ENCODE measurements at regions not wholly inside any gene's neighbourhood (a gene's known extent, or its start where the extent isn't known, plus 50 kb on each side); places are given as distances from the start of the nearest gene placed in this dataset.

DNA sequence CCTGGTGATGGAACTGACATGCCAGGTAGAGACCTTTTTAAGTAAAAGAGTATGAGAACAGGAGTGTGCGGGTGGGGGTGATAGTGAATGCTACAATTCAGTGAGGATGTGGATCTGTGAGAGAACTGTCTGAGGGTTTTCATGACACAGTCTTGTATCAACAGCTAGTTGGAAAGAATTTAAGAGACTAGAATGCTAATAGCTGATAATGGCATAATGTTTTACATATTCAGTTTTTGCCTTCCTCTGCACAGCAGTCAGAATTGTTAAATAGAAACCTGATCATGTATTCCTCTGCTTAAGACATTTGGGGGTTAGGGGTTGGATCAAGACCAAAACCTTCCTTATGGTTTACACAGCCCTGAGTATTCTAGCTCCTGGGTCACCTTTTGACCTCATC is 152.8 kb upstream of the ZRANB2 start:
- Histone ChIP-seq H3K27ac (ENCODE audit: low read length) (no peak overlapping the region), H3K4me3 (ENCODE audit: low read length) (no peak overlapping the region), H3F3A (ENCODE audit: low read length, unreplicated experiment) (no peaks in the 10 kb centered on the region), H3K4me2 (ENCODE audit: low read length) (no peak overlapping the region), H3K79me2 (ENCODE audit: low read length) (no peaks in the 10 kb centered on the region), H3K9ac (ENCODE audit: low read length) (no peak overlapping the region), H3K4me1 (ENCODE audit: insufficient read depth, low read length) (no peaks in the 10 kb centered on the region), H3K9me2 (replicated peaks; ENCODE audit: low read length) (no peaks in the 10 kb centered on the region), H3K9me3 (ENCODE audit: low read length) (no peaks in the 10 kb centered on the region), H3K27me3 (ENCODE audit: low read length) (peaks cover 4% of the 10 kb centered on the region; the same call in 1 of the 2 replicates), H4K20me1 (ENCODE audit: low read length) (no peaks in the 10 kb centered on the region), H2AFZ (ENCODE audit: low read length) (no peak overlapping the region), H3K36me3 (ENCODE audit: low read depth, low read length) (no peaks in the 10 kb centered on the region)
- ChIA-PET POLR2A (ENCODE audit: unreplicated experiment) (no interaction called here), CTCF (no interaction called here)
- no TSS peak for BruUV-seq (replicated peaks)
- TF ChIP-seq EZH2phosphoT487 (IDR thresholded peaks at IDR 0.05; ENCODE audit: borderline replicate concordance, low read length): no peak
- TF ChIP-seq, protein P1, sequence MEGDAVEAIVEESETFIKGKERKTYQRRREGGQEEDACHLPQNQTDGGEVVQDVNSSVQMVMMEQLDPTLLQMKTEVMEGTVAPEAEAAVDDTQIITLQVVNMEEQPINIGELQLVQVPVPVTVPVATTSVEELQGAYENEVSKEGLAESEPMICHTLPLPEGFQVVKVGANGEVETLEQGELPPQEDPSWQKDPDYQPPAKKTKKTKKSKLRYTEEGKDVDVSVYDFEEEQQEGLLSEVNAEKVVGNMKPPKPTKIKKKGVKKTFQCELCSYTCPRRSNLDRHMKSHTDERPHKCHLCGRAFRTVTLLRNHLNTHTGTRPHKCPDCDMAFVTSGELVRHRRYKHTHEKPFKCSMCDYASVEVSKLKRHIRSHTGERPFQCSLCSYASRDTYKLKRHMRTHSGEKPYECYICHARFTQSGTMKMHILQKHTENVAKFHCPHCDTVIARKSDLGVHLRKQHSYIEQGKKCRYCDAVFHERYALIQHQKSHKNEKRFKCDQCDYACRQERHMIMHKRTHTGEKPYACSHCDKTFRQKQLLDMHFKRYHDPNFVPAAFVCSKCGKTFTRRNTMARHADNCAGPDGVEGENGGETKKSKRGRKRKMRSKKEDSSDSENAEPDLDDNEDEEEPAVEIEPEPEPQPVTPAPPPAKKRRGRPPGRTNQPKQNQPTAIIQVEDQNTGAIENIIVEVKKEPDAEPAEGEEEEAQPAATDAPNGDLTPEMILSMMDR (conservative IDR thresholded peaks at IDR 0.05; ENCODE audit: low read depth, low read length): no peak
- no peak for TF ChIP-seq EZH2 (IDR thresholded peaks at IDR 0.05; ENCODE audit: low read length, unreplicated experiment)
- intact Hi-C loops (cut with micrococcal nuclease): no loop called here
- DNase-seq (no peak), ATAC-seq (no peak)

DNA sequence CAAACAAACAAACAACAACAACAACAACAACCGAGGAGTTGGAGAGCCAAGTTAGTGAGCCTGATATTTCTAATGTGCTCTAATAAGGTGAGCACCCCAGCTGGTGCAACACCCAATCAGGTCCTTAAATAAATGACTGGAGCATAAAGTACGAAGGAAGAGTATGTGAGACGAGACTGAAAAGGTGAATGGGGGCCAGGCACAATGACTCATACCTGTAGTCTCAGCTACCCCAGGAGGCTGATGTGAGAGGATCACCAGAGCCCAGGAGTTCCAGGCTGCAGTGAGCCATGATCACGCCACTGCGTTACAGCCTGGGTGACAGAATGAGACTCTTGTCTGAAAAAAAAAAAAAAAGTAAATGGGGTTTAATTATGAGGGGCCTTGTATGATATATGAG is 152.0 kb upstream of the ZRANB2 start:
- Histone ChIP-seq H3K4me2 (ENCODE audit: low read length) (no peak overlapping the region), H3K4me1 (ENCODE audit: insufficient read depth, low read length) (no peaks in the 10 kb centered on the region), H3K9me3 (ENCODE audit: low read length) (no peaks in the 10 kb centered on the region), H3K4me3 (ENCODE audit: low read length) (no peak overlapping the region), H4K20me1 (ENCODE audit: low read length) (no peaks in the 10 kb centered on the region), H3K9me2 (replicated peaks; ENCODE audit: low read length) (no peaks in the 10 kb centered on the region), H3K9ac (ENCODE audit: low read length) (no peak overlapping the region), H3K27ac (ENCODE audit: low read length) (no peak overlapping the region), H2AFZ (ENCODE audit: low read length) (no peak overlapping the region), H3K36me3 (ENCODE audit: low read depth, low read length) (no peaks in the 10 kb centered on the region), H3F3A (ENCODE audit: low read length, unreplicated experiment) (no peaks in the 10 kb centered on the region), H3K27me3 (ENCODE audit: low read length) (peaks cover 4% of the 10 kb centered on the region; the same call in 1 of the 2 replicates), H3K79me2 (ENCODE audit: low read length) (no peaks in the 10 kb centered on the region)
- TF ChIP-seq, protein P1 (conservative IDR thresholded peaks at IDR 0.05; ENCODE audit: low read depth, low read length): no peak
- TF ChIP-seq EZH2 (IDR thresholded peaks at IDR 0.05; ENCODE audit: low read length, unreplicated experiment) (no peak), EZH2phosphoT487 (IDR thresholded peaks at IDR 0.05; ENCODE audit: borderline replicate concordance, low read length) (no peak)
- BruUV-seq (replicated peaks): no TSS peak
- no peak for ATAC-seq
- intact Hi-C loops (cut with micrococcal nuclease): no loop called here
- ChIA-PET CTCF (no interaction called here), POLR2A (ENCODE audit: unreplicated experiment) (no interaction called here)
- no peak for DNase-seq

DNA sequence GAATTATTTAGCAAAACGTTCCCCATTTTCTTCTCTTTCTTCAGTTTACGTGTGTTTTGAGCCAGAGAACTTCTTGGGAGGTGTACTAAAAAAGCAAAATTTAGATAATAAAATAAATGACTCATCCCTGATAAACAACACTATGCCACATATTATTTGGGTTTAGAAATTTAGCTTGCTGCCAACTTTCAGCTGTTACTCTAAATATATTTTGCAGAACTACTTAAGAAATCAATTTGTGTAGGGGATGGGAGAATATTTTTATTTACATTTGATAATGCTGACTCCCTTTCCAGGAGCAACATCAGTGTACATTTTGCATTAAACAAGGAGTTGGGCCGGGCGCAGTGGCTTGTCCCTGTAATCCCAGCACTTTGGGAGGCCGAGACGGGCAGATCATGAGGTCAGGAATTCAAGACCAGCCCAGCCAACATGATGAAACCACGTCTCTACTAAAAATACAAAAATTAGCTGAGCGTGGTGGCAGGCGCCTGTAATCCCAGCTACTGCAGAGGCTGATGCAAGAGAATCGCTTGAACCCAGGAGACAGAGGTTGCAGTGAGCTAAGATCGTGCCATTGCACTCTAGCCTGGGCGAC is 151.4 kb upstream of the ZRANB2 start:
- Histone ChIP-seq H2AFZ (ENCODE audit: low read length) (no peak overlapping the region), H3K79me2 (ENCODE audit: low read length) (no peaks in the 10 kb centered on the region), H3K4me1 (ENCODE audit: insufficient read depth, low read length) (no peaks in the 10 kb centered on the region), H3K4me2 (ENCODE audit: low read length) (no peak overlapping the region), H3K9ac (ENCODE audit: low read length) (no peak overlapping the region), H3K4me3 (ENCODE audit: low read length) (no peak overlapping the region), H3F3A (ENCODE audit: low read length, unreplicated experiment) (no peaks in the 10 kb centered on the region), H3K36me3 (ENCODE audit: low read depth, low read length) (no peaks in the 10 kb centered on the region), H4K20me1 (ENCODE audit: low read length) (no peaks in the 10 kb centered on the region), H3K9me3 (ENCODE audit: low read length) (no peaks in the 10 kb centered on the region), H3K27me3 (ENCODE audit: low read length) (peaks cover 4% of the 10 kb centered on the region; the same call in 1 of the 2 replicates), H3K9me2 (replicated peaks; ENCODE audit: low read length) (no peaks in the 10 kb centered on the region), H3K27ac (ENCODE audit: low read length) (no peak overlapping the region)
- intact Hi-C loops (cut with micrococcal nuclease): no loop called here
- no peak for ATAC-seq
- POLR2A ChIA-PET (ENCODE audit: unreplicated experiment): no interaction called here
- TF ChIP-seq EZH2phosphoT487 (IDR thresholded peaks at IDR 0.05; ENCODE audit: borderline replicate concordance, low read length) (no peak), EZH2 (IDR thresholded peaks at IDR 0.05; ENCODE audit: low read length, unreplicated experiment) (no peak)
- TF ChIP-seq, protein P1 (conservative IDR thresholded peaks at IDR 0.05; ENCODE audit: low read depth, low read length): no peak
- CTCF ChIA-PET: no interaction called here
- no peak for DNase-seq
- BruUV-seq (replicated peaks): no TSS peak

Measured in PC-3 (cell line).